CD4-positive, alpha-beta memory T cell (primary cell): ENCODE measurements at regions not wholly inside any gene's neighbourhood (a gene's known extent, or its start where the extent isn't known, plus 50 kb on each side); places are given as distances from the start of the nearest gene placed in this dataset.
"Not testable (repeated sequence)": the region's sequence is repeated elsewhere in the genome, so short reads cannot be mapped to it uniquely, and the experiment has no call there.

Experiments used
- CTCF ChIA-PET: fragments of 350-600 bp; sonication (Branson Sonifier 250); formaldehyde crosslinking; loops from one replicate; lab custom pipeline; 2021; ENCODE audit warnings: inconsistent platforms; ENCODE audit not compliant: partially characterized antibody; lab: Charles Lee
- POLR2A ChIA-PET: fragments of 350-600 bp; sonication (Branson Sonifier 250); formaldehyde crosslinking; loops from one replicate; lab custom pipeline; 2021; ENCODE audit not compliant: partially characterized antibody; lab: Charles Lee
- DNase-seq, 5 donors: peaks; one replicate each; pipeline versions ENCODE4 v3.0.0 to v3.0.0-alpha.2; 2020 to 2022; ENCODE audit warnings: mixed read lengths in 1 of 5
- H3K27ac ChIP-seq: one replicate; pipeline ENCODE4 v1.7.0; 2013; ENCODE audit warnings: low read depth, low read length
- H3K27me3 ChIP-seq: 2 replicates; pipeline ENCODE4 v1.7.0; 2013; ENCODE audit warnings: mild to moderate bottlenecking, low read length, moderate library complexity; ENCODE audit not compliant: insufficient read depth
- H3K36me3 ChIP-seq: 2 replicates; pipeline ENCODE4 v1.7.0; 2013; ENCODE audit warnings: mild to moderate bottlenecking, low read length, moderate library complexity; ENCODE audit not compliant: insufficient read depth
- H3K4me1 ChIP-seq: 2 replicates; pipeline ENCODE4 v1.7.0; 2013; ENCODE audit warnings: mild to moderate bottlenecking, low read length, moderate library complexity; ENCODE audit not compliant: insufficient read depth
- H3K4me3 ChIP-seq, 2 donors: one replicate each; pipeline ENCODE4 v1.7.0; 2013; ENCODE audit warnings: low read length in 2 of 2, mild to moderate bottlenecking in 1 of 2
- H3K9me3 ChIP-seq, 2 donors: one replicate each; pipeline ENCODE4 v1.7.0; 2013; ENCODE audit warnings: low read length in 2 of 2, control low read depth in 1 of 2; ENCODE audit not compliant: control insufficient read depth in 1 of 2
- H3K27ac Mint-ChIP-seq, 7 donors: one replicate each; pipeline ENCODE4 v1.8.0; 2020 to 2021; ENCODE audit warnings: mixed read lengths in 7 of 7, mild to moderate bottlenecking in 6 of 7, inconsistent platforms in 3 of 7, moderate library complexity in 3 of 7
- H3K27me3 Mint-ChIP-seq, 2 donors: one replicate each; pipeline ENCODE4 v1.8.0; 2020 to 2021; ENCODE audit warnings: mixed read lengths in 2 of 2
- H3K36me3 Mint-ChIP-seq, 2 donors: one replicate each; pipeline ENCODE4 v1.8.0; 2020 to 2021; ENCODE audit warnings: mixed read lengths in 2 of 2, inconsistent platforms in 1 of 2, mild to moderate bottlenecking in 1 of 2
- H3K4me1 Mint-ChIP-seq, 4 donors: one replicate each; pipeline ENCODE4 v1.8.0; 2020 to 2021; ENCODE audit warnings: mixed read lengths in 4 of 4, mild to moderate bottlenecking in 1 of 4
- H3K4me3 Mint-ChIP-seq, 8 donors: one replicate each; pipeline ENCODE4 v1.8.0; 2020 to 2021; ENCODE audit warnings: mixed read lengths in 8 of 8, mild to moderate bottlenecking in 7 of 8, moderate library complexity in 6 of 8, inconsistent platforms in 3 of 8
- H3K9me3 Mint-ChIP-seq, 8 donors: one replicate each; pipeline ENCODE4 v1.8.0; 2020 to 2021; ENCODE audit warnings: mixed read lengths in 8 of 8, mild to moderate bottlenecking in 5 of 8, inconsistent platforms in 3 of 8, moderate library complexity in 1 of 8
- intact Hi-C: fragments of 100-400 bp; cut with micrococcal nuclease; formaldehyde crosslinking; loops from one replicate; pipeline ENCODE4 v1.15.1; 2023

DNA sequence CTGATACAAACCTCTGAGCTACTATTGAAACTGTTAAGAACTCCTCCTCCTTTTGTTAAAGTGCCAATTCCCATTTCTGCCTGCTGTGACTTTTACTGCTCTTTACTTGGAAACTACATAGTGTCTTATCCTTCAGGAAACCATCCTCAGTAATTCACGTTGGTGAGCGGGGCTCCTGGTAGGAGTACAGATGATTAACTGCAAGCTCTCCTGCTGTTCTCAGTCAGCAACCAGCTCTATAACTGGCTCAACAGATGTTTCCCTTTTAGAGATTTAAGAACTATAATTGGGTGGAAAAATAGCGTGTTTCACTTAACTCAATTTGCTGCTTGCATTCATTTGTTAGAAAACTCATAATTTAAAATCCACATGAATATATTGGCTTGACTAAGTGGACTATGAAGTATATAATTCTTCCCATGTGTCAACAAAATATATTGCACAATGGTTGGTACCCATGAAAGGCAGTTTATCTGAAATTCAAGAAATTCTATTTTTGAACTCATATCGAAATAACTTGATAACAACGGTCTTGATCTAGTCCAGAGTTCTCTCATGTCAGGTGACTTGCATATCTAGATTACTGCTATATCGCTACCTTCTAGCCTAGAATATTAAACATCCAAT, 574.0 kb downstream of the KCNT2 start:
- DNase-seq: no peak
- Mint-ChIP-seq H3K4me3 (no peak overlapping the region), H3K9me3 (peaks cover 0 to 8% (median 3%) of the 10 kb centered on the region in 8 donors), H3K4me1 (no peaks in the 10 kb centered on the region), H3K36me3 (no peaks in the 10 kb centered on the region), H3K27ac (no peak overlapping the region), H3K27me3 (no peaks in the 10 kb centered on the region)
- Histone ChIP-seq H3K27ac (no peak overlapping the region), H3K9me3 (no peaks in the 10 kb centered on the region), H3K4me1 (no peaks in the 10 kb centered on the region), H3K4me3 (no peak overlapping the region), H3K36me3 (no peaks in the 10 kb centered on the region), H3K27me3 (no peaks in the 10 kb centered on the region)
- CTCF ChIA-PET: no interaction called here
- intact Hi-C loops: no loop called here
- POLR2A ChIA-PET: no interaction called here

DNA sequence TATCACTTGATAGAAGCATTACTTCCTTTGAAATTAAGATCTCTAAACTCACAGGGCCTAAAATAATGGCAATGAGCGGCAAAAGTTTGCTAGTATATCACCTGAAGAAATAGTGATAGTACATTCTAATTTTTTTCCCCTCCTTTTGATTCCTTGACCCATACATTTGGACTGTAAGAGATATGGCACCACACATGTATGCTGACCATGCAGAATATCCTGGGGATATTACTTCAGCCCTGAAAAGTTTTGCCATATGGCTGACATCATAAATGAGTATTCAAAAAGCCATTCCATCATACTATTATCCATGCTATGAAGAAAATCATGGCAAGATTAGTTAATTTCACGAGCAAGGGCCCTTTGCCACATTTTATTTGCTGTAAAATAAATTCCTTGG, 576.9 kb downstream of the KCNT2 start:
- intact Hi-C loops, H3K4me1 Mint-ChIP-seq, H3K4me3 ChIP-seq, H3K36me3 Mint-ChIP-seq, H3K9me3 ChIP-seq, H3K4me1 ChIP-seq, H3K27me3 Mint-ChIP-seq, H3K36me3 ChIP-seq, POLR2A ChIA-PET, H3K9me3 Mint-ChIP-seq, H3K4me3 Mint-ChIP-seq, H3K27me3 ChIP-seq, DNase-seq, H3K27ac ChIP-seq, CTCF ChIA-PET, H3K27ac Mint-ChIP-seq: not testable (repeated sequence)

DNA sequence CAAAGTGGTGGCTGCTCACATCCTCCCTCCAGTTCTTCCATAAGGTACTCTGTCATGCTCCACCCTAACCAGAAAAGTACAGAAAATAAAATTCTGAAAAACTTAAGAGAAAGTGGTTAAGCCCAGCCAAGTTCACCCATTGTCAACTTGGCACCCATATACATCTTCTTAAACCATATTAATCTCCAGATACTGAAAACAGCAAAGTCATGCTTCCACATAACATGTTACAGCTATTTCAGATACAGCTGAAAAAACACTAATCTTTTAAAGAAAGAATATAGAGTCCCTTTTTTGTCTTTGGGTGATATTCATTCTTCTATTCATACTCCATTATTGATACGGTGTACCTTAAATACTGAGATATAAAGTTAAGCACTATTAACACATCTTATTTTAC, 577.8 kb downstream of the KCNT2 start:
- H3K27ac Mint-ChIP-seq: no peak overlapping the region
- no peaks in the 10 kb centered on the region for H3K36me3 Mint-ChIP-seq
- H3K9me3 Mint-ChIP-seq: no peaks in the 10 kb centered on the region
- no peak overlapping the region for H3K4me3 Mint-ChIP-seq
- H3K36me3 ChIP-seq: no peaks in the 10 kb centered on the region
- no peak overlapping the region for H3K4me3 ChIP-seq
- no peaks in the 10 kb centered on the region for H3K4me1 ChIP-seq
- POLR2A ChIA-PET: no interaction called here
- intact Hi-C loops: no loop called here
- no peaks in the 10 kb centered on the region for H3K27me3 ChIP-seq
- no peak overlapping the region for H3K27ac ChIP-seq
- CTCF ChIA-PET: no interaction called here
- no peaks in the 10 kb centered on the region for H3K27me3 Mint-ChIP-seq
- H3K4me1 Mint-ChIP-seq: no peaks in the 10 kb centered on the region
- no peaks in the 10 kb centered on the region for H3K9me3 ChIP-seq
- DNase-seq: no peak

DNA sequence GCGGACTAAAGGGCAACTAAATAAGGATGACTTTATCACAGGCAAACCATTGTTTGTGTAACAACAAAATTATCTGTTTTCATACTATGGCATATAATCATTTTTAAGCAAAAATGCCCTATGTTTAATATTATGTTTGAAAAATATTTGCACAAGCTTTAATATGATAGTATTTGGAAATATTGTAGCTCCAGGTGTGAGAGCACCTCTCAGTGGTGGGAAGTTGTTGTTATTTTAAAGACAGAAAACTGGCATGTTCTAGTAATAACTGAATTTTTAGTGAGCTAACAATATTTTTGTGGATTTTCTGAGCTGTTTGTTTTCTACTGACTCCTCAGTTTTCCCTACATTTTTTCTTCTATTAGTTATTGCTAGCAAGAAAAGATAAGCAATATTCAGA, 578.8 kb downstream of the KCNT2 start:
- Histone ChIP-seq H3K9me3 (no peaks in the 10 kb centered on the region), H3K4me3 (no peak overlapping the region), H3K4me1 (no peaks in the 10 kb centered on the region), H3K27ac (no peak overlapping the region), H3K36me3 (no peaks in the 10 kb centered on the region), H3K27me3 (no peaks in the 10 kb centered on the region)
- POLR2A ChIA-PET: no interaction called here
- Mint-ChIP-seq H3K4me3 (no peak overlapping the region), H3K4me1 (no peaks in the 10 kb centered on the region), H3K36me3 (no peaks in the 10 kb centered on the region), H3K9me3 (no peaks in the 10 kb centered on the region), H3K27ac (no peak overlapping the region), H3K27me3 (no peaks in the 10 kb centered on the region)
- intact Hi-C loops: no loop called here
- CTCF ChIA-PET: no interaction called here
- no peak for DNase-seq

DNA sequence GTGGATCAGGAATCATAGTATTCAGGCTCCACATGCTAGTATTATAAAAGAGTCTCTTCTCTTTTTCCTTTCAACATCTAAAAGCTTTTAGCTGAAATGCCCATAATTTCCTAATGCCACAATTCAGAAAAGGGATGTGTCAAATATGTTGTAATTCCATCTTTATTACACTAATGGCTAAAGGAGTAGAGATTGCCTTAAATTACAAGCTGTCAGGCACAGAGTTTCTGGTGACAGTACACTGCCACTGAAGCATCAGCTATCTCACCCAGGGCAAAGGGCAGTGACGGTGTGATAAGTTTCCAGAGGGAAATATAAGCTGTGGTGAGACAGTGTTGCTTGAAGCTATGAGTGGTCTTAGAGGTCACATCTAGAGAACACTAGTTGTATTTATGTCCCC, 581.1 kb downstream of the KCNT2 start:
- H3K27ac Mint-ChIP-seq: no peak overlapping the region
- H3K4me1 Mint-ChIP-seq: no peaks in the 10 kb centered on the region
- POLR2A ChIA-PET: no interaction called here
- H3K27me3 Mint-ChIP-seq: no peaks in the 10 kb centered on the region
- H3K9me3 Mint-ChIP-seq: peaks cover 0 to 2% (median 0%) of the 10 kb centered on the region in 8 donors
- Histone ChIP-seq H3K27me3 (no peaks in the 10 kb centered on the region), H3K9me3 (no peaks in the 10 kb centered on the region), H3K4me1 (no peaks in the 10 kb centered on the region), H3K36me3 (no peaks in the 10 kb centered on the region), H3K27ac (no peak overlapping the region), H3K4me3 (no peak overlapping the region)
- CTCF ChIA-PET: no interaction called here
- H3K4me3 Mint-ChIP-seq: no peak overlapping the region
- no peaks in the 10 kb centered on the region for H3K36me3 Mint-ChIP-seq
- no peak for DNase-seq
- intact Hi-C loops: no loop called here

DNA sequence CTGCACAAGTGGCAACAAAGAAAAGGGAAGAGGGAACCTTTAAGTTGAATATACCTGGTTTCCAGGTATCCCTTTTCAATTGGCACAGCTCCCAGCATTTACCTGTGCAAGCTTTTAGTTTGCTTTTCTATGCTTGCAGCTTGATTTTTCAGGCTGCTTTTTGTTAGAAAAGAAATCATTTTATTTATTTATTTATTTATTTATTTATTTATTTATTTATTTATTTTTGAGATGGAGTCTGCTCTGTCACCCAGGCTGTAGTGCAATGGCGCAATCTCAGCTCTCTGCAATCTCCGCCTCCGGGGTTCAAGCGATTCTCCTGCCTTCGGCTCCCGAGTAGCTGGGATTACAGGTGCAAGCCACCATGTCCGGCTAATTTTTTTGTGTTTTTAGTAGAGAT, 587.1 kb downstream of the KCNT2 start:
- H3K9me3 ChIP-seq, H3K36me3 ChIP-seq, H3K4me1 ChIP-seq, H3K9me3 Mint-ChIP-seq, DNase-seq, CTCF ChIA-PET, H3K27me3 ChIP-seq, intact Hi-C loops, H3K4me1 Mint-ChIP-seq, H3K4me3 Mint-ChIP-seq, H3K27ac ChIP-seq, H3K27me3 Mint-ChIP-seq, H3K36me3 Mint-ChIP-seq, H3K4me3 ChIP-seq, POLR2A ChIA-PET, H3K27ac Mint-ChIP-seq: not testable (repeated sequence)

DNA sequence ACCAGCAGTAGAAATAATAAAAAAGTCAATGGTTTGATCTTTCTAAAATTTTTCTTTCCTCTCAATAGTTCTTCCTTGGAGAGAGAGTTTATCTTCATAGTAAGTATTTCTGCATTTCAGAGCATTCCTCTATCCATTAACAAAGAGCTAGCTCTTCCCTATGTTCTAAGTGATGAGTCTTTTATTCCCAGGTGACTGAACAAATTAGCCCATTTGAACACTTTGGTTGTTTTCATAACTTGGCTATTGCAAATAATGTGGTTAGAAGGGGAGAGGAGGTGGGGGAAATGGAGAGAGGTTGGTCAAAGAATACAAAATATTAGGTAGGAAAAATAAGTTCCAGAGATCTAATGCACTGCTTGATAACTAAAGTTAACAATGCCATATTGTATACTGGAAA, 598.9 kb downstream of the KCNT2 start:
- H3K27me3 ChIP-seq: no peaks in the 10 kb centered on the region
- CTCF ChIA-PET: no interaction called here
- intact Hi-C loops: no loop called here
- H3K27ac Mint-ChIP-seq: no peak overlapping the region
- no peaks in the 10 kb centered on the region for H3K27me3 Mint-ChIP-seq
- no peaks in the 10 kb centered on the region for H3K4me1 ChIP-seq
- no peaks in the 10 kb centered on the region for H3K36me3 ChIP-seq
- no peaks in the 10 kb centered on the region for H3K9me3 ChIP-seq
- no peak overlapping the region for H3K27ac ChIP-seq
- no peaks in the 10 kb centered on the region for H3K36me3 Mint-ChIP-seq
- no peaks in the 10 kb centered on the region for H3K9me3 Mint-ChIP-seq
- H3K4me3 Mint-ChIP-seq: no peak overlapping the region
- no peak for DNase-seq
- POLR2A ChIA-PET: no interaction called here
- H3K4me1 Mint-ChIP-seq: no peaks in the 10 kb centered on the region
- no peak overlapping the region for H3K4me3 ChIP-seq

DNA sequence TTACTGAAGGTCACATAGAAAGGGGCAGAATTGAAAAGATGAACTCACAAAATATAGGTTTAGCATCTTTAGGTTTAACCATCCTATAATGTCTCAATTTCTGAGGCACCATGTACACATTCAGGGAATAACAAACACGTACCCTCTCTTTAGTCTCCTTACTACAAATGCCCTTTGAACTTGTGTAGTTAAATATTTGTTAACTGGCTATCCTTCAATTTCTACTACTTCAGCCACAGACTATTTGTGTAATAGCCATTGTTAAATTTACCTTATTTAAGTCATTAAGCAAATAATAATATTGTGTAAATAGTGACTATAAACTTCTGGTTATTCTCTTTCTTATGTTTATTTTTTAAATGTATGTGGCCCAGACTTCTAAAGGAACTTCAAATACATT, 600.5 kb downstream of the KCNT2 start:
- no peaks in the 10 kb centered on the region for H3K36me3 Mint-ChIP-seq

More for the DNA sequence above, 600.5 kb downstream of the KCNT2 start:
- Mint-ChIP-seq H3K9me3 (no peaks in the 10 kb centered on the region), H3K27me3 (no peaks in the 10 kb centered on the region), H3K4me1 (no peaks in the 10 kb centered on the region), H3K27ac (peak overlapping the region in 1 of 7 donors; percentile 11), H3K4me3 (no peak overlapping the region)
- intact Hi-C loops: no loop called here
- CTCF ChIA-PET: no interaction called here
- Histone ChIP-seq H3K9me3 (no peaks in the 10 kb centered on the region), H3K27me3 (no peaks in the 10 kb centered on the region), H3K4me3 (no peak overlapping the region), H3K27ac (no peak overlapping the region), H3K4me1 (no peaks in the 10 kb centered on the region), H3K36me3 (no peaks in the 10 kb centered on the region)
- DNase-seq: no peak
- POLR2A ChIA-PET: no interaction called here
